ENCODE measurements at regions not wholly inside any gene's neighbourhood (a gene's known extent, or its start where the extent isn't known, plus 50 kb on each side); places are given as distances from the start of the nearest gene placed in this dataset.

- DNase-seq = no peak
- Histone ChIP-seq H3K79me2 (ENCODE audit: insufficient read depth) (no peaks in the 10 kb centered on the region), H3K36me3 (ENCODE audit: low read depth) (no peaks in the 10 kb centered on the region), H3K27me3 (replicated peaks; ENCODE audit: insufficient read depth) (peaks cover 14% of the 10 kb centered on the region; the same call in 1 of the 2 replicates), H4K20me1 (ENCODE audit: insufficient read depth) (no peaks in the 10 kb centered on the region), H3K9ac (no peak overlapping the region), H3K4me1 (ENCODE audit: insufficient read depth) (no peaks in the 10 kb centered on the region), H3F3A (ENCODE audit: insufficient read depth) (no peaks in the 10 kb centered on the region), H2AFZ (no peak overlapping the region), H3K9me2 (ENCODE audit: insufficient read depth) (no peaks in the 10 kb centered on the region), H3K4me2 (ENCODE audit: unreplicated experiment) (no peak overlapping the region), H3K9me3 (ENCODE audit: low read depth) (no peaks in the 10 kb centered on the region), H3K4me3 (no peak overlapping the region), H3K27ac (no peak overlapping the region)
- WGBS, 2 experiments (ENCODE audit: low coverage in 1 of 2, low lambda C conversion rate in 2 of 2, missing lambda C conversion rate in 2 of 2) = 65 to 66% methylated on average over 2 of the region's 2 CpGs
- TF ChIP-seq EZH2 (IDR thresholded peaks at IDR 0.05; ENCODE audit: insufficient read depth, poor library complexity, severe bottlenecking) (no peak), EZH2phosphoT487 (IDR thresholded peaks at IDR 0.05; ENCODE audit: insufficient read depth, low read depth) (no peak)
- in situ Hi-C loops (cut with MboI) = no loop called here
These were observed 120.1 kb downstream of the ABHD5 start for GRCh38 chr3:43810797-43811196.

GRCh38 chr3:43814461-43814860, 123.7 kb downstream of the ABHD5 start:
- TF ChIP-seq EZH2phosphoT487 (IDR thresholded peaks at IDR 0.05; ENCODE audit: insufficient read depth, low read depth) = no peak
- no peak for TF ChIP-seq EZH2 (IDR thresholded peaks at IDR 0.05; ENCODE audit: insufficient read depth, poor library complexity, severe bottlenecking)
- 11 to 17% methylated on average over 1 of the region's 1 CpG for WGBS, 2 experiments (ENCODE audit: low coverage in 1 of 2, low lambda C conversion rate in 2 of 2, missing lambda C conversion rate in 2 of 2)
- no peak overlapping the region for H2AFZ ChIP-seq
- no peaks in the 10 kb centered on the region for H3K9me2 ChIP-seq (ENCODE audit: insufficient read depth)
- H3K9me3 ChIP-seq (ENCODE audit: low read depth) = no peaks in the 10 kb centered on the region
- no peaks in the 10 kb centered on the region for H3K4me1 ChIP-seq (ENCODE audit: insufficient read depth)
- H3K27ac ChIP-seq = no peak overlapping the region
- no peaks in the 10 kb centered on the region for H3F3A ChIP-seq (ENCODE audit: insufficient read depth)
- H3K9ac ChIP-seq = no peak overlapping the region
- DNase-seq = no peak
- no peaks in the 10 kb centered on the region for H3K36me3 ChIP-seq (ENCODE audit: low read depth)
- 0 out of 2 replicates have a peak, but pooled peaks cover under 1% of the 10 kb centered on the region for H3K27me3 ChIP-seq (replicated peaks; ENCODE audit: insufficient read depth)
- no peak overlapping the region for H3K4me2 ChIP-seq (ENCODE audit: unreplicated experiment)
- no peaks in the 10 kb centered on the region for H3K79me2 ChIP-seq (ENCODE audit: insufficient read depth)
- H3K4me3 ChIP-seq = no peak overlapping the region
- H4K20me1 ChIP-seq (ENCODE audit: insufficient read depth) = no peaks in the 10 kb centered on the region
- in situ Hi-C loops (cut with MboI) = no loop called here

GRCh38 chr3:43816372-43816771, 125.6 kb downstream of the ABHD5 start:
- Histone ChIP-seq H3K79me2 (ENCODE audit: insufficient read depth) (no peaks in the 10 kb centered on the region), H3K9me3 (ENCODE audit: low read depth) (no peaks in the 10 kb centered on the region), H4K20me1 (ENCODE audit: insufficient read depth) (no peaks in the 10 kb centered on the region), H3K4me1 (ENCODE audit: insufficient read depth) (no peaks in the 10 kb centered on the region), H3K27me3 (replicated peaks; ENCODE audit: insufficient read depth) (0 out of 2 replicates have a peak, but pooled peaks cover 4% of the 10 kb centered on the region), H3K36me3 (ENCODE audit: low read depth) (no peaks in the 10 kb centered on the region), H3K27ac (no peak overlapping the region), H2AFZ (no peak overlapping the region), H3F3A (ENCODE audit: insufficient read depth) (no peaks in the 10 kb centered on the region), H3K9ac (no peak overlapping the region), H3K9me2 (ENCODE audit: insufficient read depth) (no peaks in the 10 kb centered on the region), H3K4me2 (ENCODE audit: unreplicated experiment) (no peak overlapping the region), H3K4me3 (no peak overlapping the region)
- in situ Hi-C loops (cut with MboI) = no loop called here
- TF ChIP-seq EZH2phosphoT487 (IDR thresholded peaks at IDR 0.05; ENCODE audit: insufficient read depth, low read depth) (no peak), EZH2 (IDR thresholded peaks at IDR 0.05; ENCODE audit: insufficient read depth, poor library complexity, severe bottlenecking) (no peak)
- WGBS, 2 experiments (ENCODE audit: low coverage in 1 of 2, low lambda C conversion rate in 2 of 2, missing lambda C conversion rate in 2 of 2) = 32 to 38% methylated on average over 1 of the region's 1 CpG
- no peak for DNase-seq

GRCh38 chr3:43817064-43817463, 126.3 kb downstream of the ABHD5 start:
- Histone ChIP-seq H3K36me3 (ENCODE audit: low read depth) (no peaks in the 10 kb centered on the region), H3K79me2 (ENCODE audit: insufficient read depth) (no peaks in the 10 kb centered on the region), H3F3A (ENCODE audit: insufficient read depth) (no peaks in the 10 kb centered on the region), H3K4me2 (ENCODE audit: unreplicated experiment) (no peak overlapping the region), H2AFZ (no peak overlapping the region), H3K4me3 (no peak overlapping the region), H3K9ac (no peak overlapping the region), H3K27ac (no peak overlapping the region), H3K9me3 (ENCODE audit: low read depth) (no peaks in the 10 kb centered on the region), H3K4me1 (ENCODE audit: insufficient read depth) (no peaks in the 10 kb centered on the region), H3K27me3 (replicated peaks; ENCODE audit: insufficient read depth) (0 out of 2 replicates have a peak, but pooled peaks cover 4% of the 10 kb centered on the region), H3K9me2 (ENCODE audit: insufficient read depth) (no peaks in the 10 kb centered on the region), H4K20me1 (ENCODE audit: insufficient read depth) (no peaks in the 10 kb centered on the region)
- TF ChIP-seq EZH2 (IDR thresholded peaks at IDR 0.05; ENCODE audit: insufficient read depth, poor library complexity, severe bottlenecking) (no peak), EZH2phosphoT487 (IDR thresholded peaks at IDR 0.05; ENCODE audit: insufficient read depth, low read depth) (no peak)
- in situ Hi-C loops (cut with MboI) = no loop called here
- DNase-seq = no peak
- 48 to 54% methylated on average over 2 of the region's 2 CpGs for WGBS, 2 experiments (ENCODE audit: low coverage in 1 of 2, low lambda C conversion rate in 2 of 2, missing lambda C conversion rate in 2 of 2)

GRCh38 chr3:43817825-43818224, 127.1 kb downstream of the ABHD5 start:
- H3K4me1 ChIP-seq (ENCODE audit: insufficient read depth) = no peaks in the 10 kb centered on the region
- H3K36me3 ChIP-seq (ENCODE audit: low read depth) = no peaks in the 10 kb centered on the region
- H3K79me2 ChIP-seq (ENCODE audit: insufficient read depth) = no peaks in the 10 kb centered on the region
- H3K9me3 ChIP-seq (ENCODE audit: low read depth) = no peaks in the 10 kb centered on the region
- H3K4me2 ChIP-seq (ENCODE audit: unreplicated experiment) = no peak overlapping the region
- no peak overlapping the region for H2AFZ ChIP-seq
- 0 out of 2 replicates have a peak, but pooled peaks cover 4% of the 10 kb centered on the region for H3K27me3 ChIP-seq (replicated peaks; ENCODE audit: insufficient read depth)
- H3K9me2 ChIP-seq (ENCODE audit: insufficient read depth) = no peaks in the 10 kb centered on the region
- H3K27ac ChIP-seq = no peak overlapping the region
- H3F3A ChIP-seq (ENCODE audit: insufficient read depth) = no peaks in the 10 kb centered on the region
- no peak overlapping the region for H3K4me3 ChIP-seq
- H3K9ac ChIP-seq = no peak overlapping the region
- TF ChIP-seq EZH2phosphoT487 (IDR thresholded peaks at IDR 0.05; ENCODE audit: insufficient read depth, low read depth) = no peak
- no peak for TF ChIP-seq EZH2 (IDR thresholded peaks at IDR 0.05; ENCODE audit: insufficient read depth, poor library complexity, severe bottlenecking)
- in situ Hi-C loops (cut with MboI) = no loop called here
- H4K20me1 ChIP-seq (ENCODE audit: insufficient read depth) = no peaks in the 10 kb centered on the region
- no peak for DNase-seq
- 50% methylated on average over 2 of the region's 2 CpGs for WGBS, 2 experiments (ENCODE audit: low coverage in 1 of 2, low lambda C conversion rate in 2 of 2, missing lambda C conversion rate in 2 of 2)

Data from GM23248 (cell line).